ENCODE measurements at regions not wholly inside any gene's neighbourhood (a gene's known extent, or its start where the extent isn't known, plus 50 kb on each side); places are given as distances from the start of the nearest gene placed in this dataset.

DNA sequence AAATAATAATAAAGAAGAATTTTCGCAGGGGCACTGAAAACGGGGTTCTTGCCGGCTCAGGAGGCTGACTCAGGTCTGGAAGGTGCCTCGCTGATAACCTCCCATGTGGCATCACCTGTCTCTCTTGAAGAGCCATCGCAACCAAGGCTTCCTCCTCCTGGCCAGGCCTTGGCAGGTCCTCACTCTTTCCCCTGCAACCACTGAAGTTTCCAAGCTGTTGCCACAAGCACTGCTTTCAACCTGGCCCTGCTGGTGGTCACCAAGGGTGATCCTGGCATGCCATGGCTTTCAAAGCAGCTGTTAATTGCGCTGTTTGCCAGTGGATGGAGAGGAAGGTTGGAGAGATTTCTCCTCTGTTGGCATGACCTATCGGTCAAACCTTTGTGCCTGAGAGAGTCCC is 163.6 kb upstream of the COPS8 start:
- Histone ChIP-seq H3K9me3 (ENCODE audit: control insufficient read depth, insufficient read depth, low read depth, low read length) (no peaks in the 10 kb centered on the region), H3K36me3 (ENCODE audit: control insufficient read depth, insufficient read depth, low read length) (no peaks in the 10 kb centered on the region), H3K4me1 (ENCODE audit: control insufficient read depth, insufficient read depth, low read length) (no peaks in the 10 kb centered on the region; the same call in 1 of the 2 replicates), H3K4me3 (ENCODE audit: low read depth, low read length) (no peak overlapping the region), H3K27ac (ENCODE audit: low read depth, low read length) (no peak overlapping the region), H3K27me3 (ENCODE audit: control insufficient read depth, insufficient read depth, low read length) (no peaks in the 10 kb centered on the region), H3K9ac (ENCODE audit: low read length) (no peak overlapping the region)

DNA sequence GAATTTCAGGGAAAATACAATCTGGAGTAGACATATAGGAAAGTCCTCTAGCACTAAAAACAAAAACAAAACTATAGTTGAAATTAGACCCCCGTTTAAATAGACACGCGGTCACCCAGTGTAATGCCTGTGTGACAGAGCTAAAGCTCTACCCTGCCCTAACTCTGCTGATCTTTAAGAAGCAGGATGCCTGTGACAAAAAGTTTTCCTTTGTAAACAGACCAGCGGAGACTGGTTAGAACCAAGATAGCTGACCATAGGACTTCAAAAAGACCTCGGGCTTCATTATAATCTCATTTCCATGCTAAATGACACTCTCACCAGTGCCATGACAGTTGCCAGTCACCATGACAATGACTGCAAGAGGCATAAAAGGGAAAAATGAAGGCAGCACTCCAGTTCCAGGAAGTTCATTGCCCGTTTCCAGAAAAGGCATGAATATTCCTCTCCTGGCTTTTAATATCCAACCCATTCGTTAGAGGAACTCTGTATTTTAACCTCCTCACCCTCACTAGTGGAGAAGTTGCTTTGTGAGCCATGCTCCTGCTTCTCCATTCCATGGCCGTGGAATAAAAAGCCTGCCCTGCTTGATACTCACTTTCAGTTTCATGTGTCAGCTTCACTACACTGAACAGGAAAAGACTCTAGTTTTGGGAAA is 157.2 kb upstream of the COPS8 start:
- Histone ChIP-seq H3K9me3 (ENCODE audit: control insufficient read depth, insufficient read depth, low read depth, low read length) (no peaks in the 10 kb centered on the region), H3K36me3 (ENCODE audit: control insufficient read depth, insufficient read depth, low read length) (no peaks in the 10 kb centered on the region), H3K9ac (ENCODE audit: low read length) (no peak overlapping the region), H3K4me3 (ENCODE audit: low read depth, low read length) (no peak overlapping the region), H3K27me3 (ENCODE audit: control insufficient read depth, insufficient read depth, low read length) (no peaks in the 10 kb centered on the region), H3K27ac (ENCODE audit: low read depth, low read length) (no peak overlapping the region), H3K4me1 (ENCODE audit: control insufficient read depth, insufficient read depth, low read length) (peaks cover 5% of the 10 kb centered on the region; the same call in 1 of the 2 replicates)

DNA sequence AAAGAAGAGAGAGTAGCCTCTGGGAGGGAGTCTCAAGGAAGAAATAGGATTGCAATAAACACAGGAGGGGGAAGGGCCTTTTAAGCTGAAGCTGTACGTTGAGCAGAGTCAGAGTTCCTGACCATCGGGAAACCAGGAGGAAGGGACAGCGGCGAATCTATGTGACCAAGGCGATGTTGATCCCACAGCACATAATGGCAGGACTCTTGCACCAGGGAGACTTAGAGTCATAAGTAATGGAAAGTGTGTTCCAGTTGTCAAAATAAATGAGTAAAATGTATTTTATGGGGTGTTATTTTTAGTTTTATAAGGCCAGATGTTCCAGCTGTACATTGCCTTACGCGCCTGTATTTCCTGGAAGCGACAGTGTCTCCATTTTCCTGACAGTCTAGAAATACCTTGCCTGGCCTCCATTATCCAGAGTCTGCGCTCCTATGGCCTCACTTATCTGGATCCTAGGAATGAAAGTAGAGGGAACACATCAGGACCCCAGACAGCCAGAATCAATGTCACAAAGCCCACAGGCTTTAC is 152.8 kb upstream of the COPS8 start:
- H3K27ac ChIP-seq (ENCODE audit: low read depth, low read length) = no peak overlapping the region
- 0 out of 2 replicates have a peak, but pooled peaks cover 5% of the 10 kb centered on the region for H3K4me1 ChIP-seq (ENCODE audit: control insufficient read depth, insufficient read depth, low read length)
- H3K9me3 ChIP-seq (ENCODE audit: control insufficient read depth, insufficient read depth, low read depth, low read length) = no peaks in the 10 kb centered on the region
- H3K36me3 ChIP-seq (ENCODE audit: control insufficient read depth, insufficient read depth, low read length) = no peaks in the 10 kb centered on the region
- no peaks in the 10 kb centered on the region for H3K27me3 ChIP-seq (ENCODE audit: control insufficient read depth, insufficient read depth, low read length)
- H3K4me3 ChIP-seq (ENCODE audit: low read depth, low read length) = no peak overlapping the region
- no peak overlapping the region for H3K9ac ChIP-seq (ENCODE audit: low read length)

DNA sequence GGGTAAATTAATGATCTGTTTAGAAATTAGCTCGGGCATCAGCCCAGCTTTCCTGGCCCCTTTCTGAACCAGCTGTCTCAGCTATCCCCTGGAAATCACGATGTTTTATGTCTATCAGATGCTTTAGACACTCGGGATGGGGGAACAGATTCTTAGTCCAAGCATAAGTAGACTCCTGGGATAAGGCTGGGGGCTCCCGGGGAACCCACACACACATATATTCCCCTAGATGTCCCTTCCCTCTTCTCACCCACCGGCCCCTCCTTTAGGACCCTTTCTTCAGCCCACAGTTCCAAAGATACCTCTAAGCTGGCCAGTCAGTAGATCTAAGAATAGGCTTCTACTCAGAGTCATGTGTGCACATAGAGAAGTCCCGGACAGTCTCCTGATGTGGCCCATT is 151.5 kb upstream of the COPS8 start:
- H3K9ac ChIP-seq (ENCODE audit: low read length) = no peak overlapping the region
- H3K36me3 ChIP-seq (ENCODE audit: control insufficient read depth, insufficient read depth, low read length) = no peaks in the 10 kb centered on the region
- no peaks in the 10 kb centered on the region for H3K27me3 ChIP-seq (ENCODE audit: control insufficient read depth, insufficient read depth, low read length)
- no peak overlapping the region for H3K27ac ChIP-seq (ENCODE audit: low read depth, low read length)
- H3K4me1 ChIP-seq (ENCODE audit: control insufficient read depth, insufficient read depth, low read length) = no peaks in the 10 kb centered on the region
- no peak overlapping the region for H3K4me3 ChIP-seq (ENCODE audit: low read depth, low read length)
- no peaks in the 10 kb centered on the region for H3K9me3 ChIP-seq (ENCODE audit: control insufficient read depth, insufficient read depth, low read depth, low read length)

DNA sequence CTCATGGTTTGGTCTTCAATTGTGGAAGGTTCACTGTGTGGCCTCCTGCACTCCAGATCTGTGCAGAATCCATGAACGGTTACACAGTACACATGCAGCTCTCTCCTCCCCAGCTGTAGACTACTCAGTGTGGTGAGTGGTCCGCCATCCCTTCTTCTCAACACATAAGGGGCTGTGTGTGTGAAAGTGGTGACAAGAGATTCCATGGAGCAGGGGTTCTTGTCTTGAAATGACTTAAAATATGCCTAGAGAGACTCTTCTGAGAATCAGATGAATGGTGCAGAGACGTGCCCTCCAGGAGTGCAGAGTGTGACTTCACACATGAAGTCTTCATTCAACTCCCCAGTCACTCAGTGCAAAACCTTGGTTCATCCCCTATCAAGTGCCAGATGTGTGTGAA is 151.0 kb upstream of the COPS8 start:
- Histone ChIP-seq H3K27ac (ENCODE audit: low read depth, low read length) (no peak overlapping the region), H3K9me3 (ENCODE audit: control insufficient read depth, insufficient read depth, low read depth, low read length) (no peaks in the 10 kb centered on the region), H3K9ac (ENCODE audit: low read length) (no peak overlapping the region), H3K27me3 (ENCODE audit: control insufficient read depth, insufficient read depth, low read length) (no peaks in the 10 kb centered on the region), H3K4me1 (ENCODE audit: control insufficient read depth, insufficient read depth, low read length) (no peaks in the 10 kb centered on the region), H3K4me3 (ENCODE audit: low read depth, low read length) (no peak overlapping the region), H3K36me3 (ENCODE audit: control insufficient read depth, insufficient read depth, low read length) (no peaks in the 10 kb centered on the region)

DNA sequence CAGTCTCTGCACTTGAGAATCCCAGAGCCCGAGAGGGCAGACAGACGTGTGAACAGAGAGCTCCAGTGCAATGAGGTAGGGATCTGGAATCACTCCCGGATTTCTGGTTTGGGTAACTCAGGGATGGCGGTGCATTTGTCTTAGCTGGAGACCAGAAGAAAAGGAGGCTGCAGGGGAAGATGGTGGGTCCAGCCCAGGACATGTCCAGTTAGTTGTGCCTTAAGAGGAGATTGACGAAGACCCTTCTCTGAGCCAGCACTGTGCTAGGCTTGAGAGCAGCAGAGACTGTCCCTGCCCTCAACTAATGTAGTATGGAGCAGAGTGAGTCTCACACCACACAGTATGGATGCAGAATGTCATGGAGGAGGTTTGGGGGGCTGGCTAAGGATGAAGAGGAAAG is 150.6 kb upstream of the COPS8 start:
- H3K27me3 ChIP-seq (ENCODE audit: control insufficient read depth, insufficient read depth, low read length) = no peaks in the 10 kb centered on the region
- H3K4me1 ChIP-seq (ENCODE audit: control insufficient read depth, insufficient read depth, low read length) = no peaks in the 10 kb centered on the region
- no peak overlapping the region for H3K4me3 ChIP-seq (ENCODE audit: low read depth, low read length)
- no peaks in the 10 kb centered on the region for H3K9me3 ChIP-seq (ENCODE audit: control insufficient read depth, insufficient read depth, low read depth, low read length)
- H3K36me3 ChIP-seq (ENCODE audit: control insufficient read depth, insufficient read depth, low read length) = no peaks in the 10 kb centered on the region
- no peak overlapping the region for H3K9ac ChIP-seq (ENCODE audit: low read length)
- H3K27ac ChIP-seq (ENCODE audit: low read depth, low read length) = no peak overlapping the region

DNA sequence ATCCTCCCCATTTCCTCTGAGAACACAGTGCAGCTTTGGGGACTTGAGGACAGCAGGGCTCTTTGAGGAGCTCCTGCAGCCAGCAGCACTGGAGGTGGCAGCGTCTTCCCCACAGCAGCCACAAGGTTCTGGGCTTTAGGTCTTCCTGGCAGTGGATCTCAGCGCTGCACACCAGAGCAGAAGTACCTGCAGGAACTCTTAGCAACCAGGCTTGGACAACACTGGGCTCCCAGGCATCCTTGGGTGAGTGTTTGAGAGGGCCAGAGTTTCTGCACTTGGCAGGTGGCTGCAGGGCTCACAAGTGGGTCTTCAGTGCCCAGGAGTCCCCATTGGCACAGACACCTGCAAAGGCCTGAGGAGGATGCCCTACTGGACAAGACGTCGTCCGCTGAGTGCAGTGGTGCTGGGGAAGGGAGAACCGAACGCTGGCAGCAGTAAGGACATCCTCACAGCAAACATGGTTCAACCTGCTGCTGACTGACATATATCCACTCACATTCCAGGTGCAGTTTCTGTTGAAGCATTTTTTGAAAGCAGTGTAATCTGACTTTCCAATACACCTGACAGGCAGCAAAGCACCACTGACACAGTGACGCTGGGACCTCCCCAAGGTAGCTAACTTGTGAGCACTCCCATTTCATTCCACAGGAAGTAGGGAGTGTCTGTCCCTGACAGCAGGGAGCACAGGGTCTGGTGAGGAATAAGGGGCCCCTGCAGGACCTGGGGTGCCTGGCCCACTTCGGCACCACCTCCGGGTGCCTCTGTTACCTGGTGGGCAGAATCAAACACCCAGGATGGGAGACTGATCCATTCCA is 149.9 kb upstream of the COPS8 start:
- Histone ChIP-seq H3K36me3 (ENCODE audit: control insufficient read depth, insufficient read depth, low read length) (no peaks in the 10 kb centered on the region), H3K27me3 (ENCODE audit: control insufficient read depth, insufficient read depth, low read length) (no peaks in the 10 kb centered on the region), H3K27ac (ENCODE audit: low read depth, low read length) (no peak overlapping the region), H3K9ac (ENCODE audit: low read length) (no peak overlapping the region), H3K4me3 (ENCODE audit: low read depth, low read length) (no peak overlapping the region), H3K4me1 (ENCODE audit: control insufficient read depth, insufficient read depth, low read length) (peaks cover 2% of the 10 kb centered on the region; the same call in 1 of the 2 replicates), H3K9me3 (ENCODE audit: control insufficient read depth, insufficient read depth, low read depth, low read length) (no peaks in the 10 kb centered on the region)

DNA sequence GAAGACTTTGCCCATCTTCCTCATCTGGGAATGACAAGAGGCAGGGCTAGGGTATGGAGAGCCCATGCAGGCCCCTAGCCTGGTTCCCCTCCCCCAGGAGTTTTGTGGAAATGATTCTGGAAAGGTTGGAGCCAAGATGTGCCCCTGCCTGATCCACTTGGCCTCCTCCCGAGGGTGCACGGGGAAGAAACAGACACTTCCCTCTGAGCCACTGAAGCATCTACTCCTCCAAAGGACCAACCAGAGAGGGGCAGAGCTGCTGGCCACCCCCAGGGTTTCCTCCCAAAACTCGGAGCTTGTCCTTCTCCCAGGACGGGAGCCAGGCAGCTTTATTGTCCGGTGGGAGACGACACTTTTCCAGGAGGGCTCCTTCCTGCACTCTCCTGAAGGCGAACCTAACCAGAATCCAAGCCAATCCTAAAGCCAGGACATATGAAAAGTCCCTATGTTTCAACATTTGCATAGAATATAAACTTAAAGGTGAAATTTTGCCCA is 149.2 kb upstream of the COPS8 start:
- no peaks in the 10 kb centered on the region for H3K9me3 ChIP-seq (ENCODE audit: control insufficient read depth, insufficient read depth, low read depth, low read length)
- H3K9ac ChIP-seq (ENCODE audit: low read length) = no peak overlapping the region
- no peaks in the 10 kb centered on the region for H3K27me3 ChIP-seq (ENCODE audit: control insufficient read depth, insufficient read depth, low read length)
- H3K36me3 ChIP-seq (ENCODE audit: control insufficient read depth, insufficient read depth, low read length) = no peaks in the 10 kb centered on the region
- H3K27ac ChIP-seq (ENCODE audit: low read depth, low read length) = no peak overlapping the region
- H3K4me3 ChIP-seq (ENCODE audit: low read depth, low read length) = no peak overlapping the region
- peaks cover 3% of the 10 kb centered on the region; the same call in 1 of the 2 replicates for H3K4me1 ChIP-seq (ENCODE audit: control insufficient read depth, insufficient read depth, low read length)

DNA sequence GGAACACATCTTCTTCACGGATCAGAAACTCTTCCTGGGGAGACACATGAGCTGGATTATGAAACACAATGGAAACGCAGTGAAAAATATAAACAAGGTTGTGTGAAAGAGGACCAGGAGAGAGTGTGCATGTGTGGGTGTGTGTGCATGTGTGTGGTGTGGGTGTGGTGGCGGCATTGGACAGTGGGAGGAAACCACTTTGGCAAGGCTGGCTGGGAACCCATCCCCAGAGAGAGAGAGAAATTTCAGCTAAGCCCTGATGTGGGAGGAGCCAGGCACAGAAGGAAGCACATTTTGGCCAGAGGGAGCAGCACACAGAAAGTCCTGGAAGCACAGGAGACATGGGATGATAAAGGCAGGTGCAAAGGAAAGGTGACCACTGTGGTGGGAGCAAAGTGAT is 147.6 kb upstream of the COPS8 start:
- H3K27me3 ChIP-seq (ENCODE audit: control insufficient read depth, insufficient read depth, low read length) = no peaks in the 10 kb centered on the region
- H3K4me3 ChIP-seq (ENCODE audit: low read depth, low read length) = no peak overlapping the region
- no peaks in the 10 kb centered on the region for H3K36me3 ChIP-seq (ENCODE audit: control insufficient read depth, insufficient read depth, low read length)
- no peak overlapping the region for H3K9ac ChIP-seq (ENCODE audit: low read length)
- no peaks in the 10 kb centered on the region for H3K9me3 ChIP-seq (ENCODE audit: control insufficient read depth, insufficient read depth, low read depth, low read length)
- peaks cover 3% of the 10 kb centered on the region; the same call in 1 of the 2 replicates for H3K4me1 ChIP-seq (ENCODE audit: control insufficient read depth, insufficient read depth, low read length)
- H3K27ac ChIP-seq (ENCODE audit: low read depth, low read length) = no peak overlapping the region

DNA sequence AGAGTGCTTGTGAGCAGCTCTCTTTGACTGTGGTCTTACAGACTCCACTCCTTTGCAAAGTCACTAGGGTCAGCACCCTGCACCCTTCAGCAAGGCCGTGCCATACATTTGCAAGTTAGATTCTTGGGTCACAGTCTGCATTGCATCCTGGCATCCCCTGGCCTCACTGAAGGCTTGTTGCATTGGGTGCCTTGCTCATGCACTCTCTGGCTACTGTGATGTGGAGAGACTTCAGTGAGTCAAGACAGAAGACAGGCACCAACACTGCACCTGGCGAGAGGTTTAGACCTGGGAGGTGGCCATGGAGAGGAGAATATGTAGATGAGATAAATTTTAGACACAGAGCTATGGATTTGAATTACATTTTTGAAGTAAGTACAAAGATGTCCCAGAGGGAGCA is 146.4 kb upstream of the COPS8 start:
- no peak overlapping the region for H3K27ac ChIP-seq (ENCODE audit: low read depth, low read length)
- no peak overlapping the region for H3K9ac ChIP-seq (ENCODE audit: low read length)
- peaks cover 3% of the 10 kb centered on the region; the same call in 1 of the 2 replicates for H3K4me1 ChIP-seq (ENCODE audit: control insufficient read depth, insufficient read depth, low read length)
- H3K36me3 ChIP-seq (ENCODE audit: control insufficient read depth, insufficient read depth, low read length) = no peaks in the 10 kb centered on the region
- 0 out of 2 replicates have a peak, but pooled peaks cover 2% of the 10 kb centered on the region for H3K27me3 ChIP-seq (ENCODE audit: control insufficient read depth, insufficient read depth, low read length)
- H3K9me3 ChIP-seq (ENCODE audit: control insufficient read depth, insufficient read depth, low read depth, low read length) = no peaks in the 10 kb centered on the region
- no peak overlapping the region for H3K4me3 ChIP-seq (ENCODE audit: low read depth, low read length)

DNA sequence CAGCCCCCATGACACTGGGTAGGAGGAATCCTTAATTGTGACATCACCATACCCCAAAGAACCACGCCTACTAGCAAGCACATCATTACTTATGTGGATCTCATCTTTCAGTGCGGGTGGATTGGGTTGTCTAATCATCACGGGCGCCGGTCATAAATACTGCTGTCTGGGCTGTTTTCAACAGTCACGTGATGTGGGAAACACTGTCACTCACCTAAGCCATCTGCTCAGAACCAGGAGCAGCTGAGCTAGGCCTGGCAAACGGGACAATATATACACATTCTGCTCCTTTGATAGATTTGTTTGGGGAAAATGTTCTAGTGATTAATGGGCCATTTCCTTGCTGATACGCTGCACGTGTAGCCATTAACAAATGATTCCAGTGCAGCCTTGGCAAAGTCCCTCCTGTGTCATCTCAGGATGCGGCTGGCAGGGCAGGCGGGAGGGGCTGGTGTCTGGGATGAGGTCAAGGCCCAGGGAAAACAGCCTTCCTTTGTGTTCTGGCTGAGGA is 145.9 kb upstream of the COPS8 start:
- 0 out of 2 replicates have a peak, but pooled peaks cover 2% of the 10 kb centered on the region for H3K27me3 ChIP-seq (ENCODE audit: control insufficient read depth, insufficient read depth, low read length)
- no peaks in the 10 kb centered on the region for H3K9me3 ChIP-seq (ENCODE audit: control insufficient read depth, insufficient read depth, low read depth, low read length)
- no peak overlapping the region for H3K4me3 ChIP-seq (ENCODE audit: low read depth, low read length)
- H3K27ac ChIP-seq (ENCODE audit: low read depth, low read length) = no peak overlapping the region
- no peak overlapping the region for H3K9ac ChIP-seq (ENCODE audit: low read length)
- H3K36me3 ChIP-seq (ENCODE audit: control insufficient read depth, insufficient read depth, low read length) = no peaks in the 10 kb centered on the region
- peaks cover 3% of the 10 kb centered on the region; the same call in 1 of the 2 replicates for H3K4me1 ChIP-seq (ENCODE audit: control insufficient read depth, insufficient read depth, low read length)
